Glutamatergic neuron (in vitro differentiated cells): ENCODE measurements at regions not wholly inside any gene's neighbourhood (a gene's known extent, or its start where the extent isn't known, plus 50 kb on each side); places are given as distances from the start of the nearest gene placed in this dataset.

ENCODE experiments used
- DNase-seq: peaks from one replicate; pipeline ENCODE4 v3.0.0; 2022
- H3K27ac Mint-ChIP-seq: one replicate; pipeline ENCODE4 v1.8.0; 2020; ENCODE audit warnings: mild to moderate bottlenecking, mixed read lengths, inconsistent platforms; ENCODE audit not compliant: unreplicated experiment
- H3K27me3 Mint-ChIP-seq: one replicate; pipeline ENCODE4 v1.8.0; 2020; ENCODE audit warnings: mild to moderate bottlenecking, moderate library complexity, mixed read lengths, inconsistent platforms; ENCODE audit not compliant: unreplicated experiment
- H3K36me3 Mint-ChIP-seq: one replicate; pipeline ENCODE4 v1.8.0; 2020; ENCODE audit warnings: mild to moderate bottlenecking, mixed read lengths, inconsistent platforms; ENCODE audit not compliant: unreplicated experiment
- H3K4me1 Mint-ChIP-seq: one replicate; pipeline ENCODE4 v1.8.0; 2020; ENCODE audit warnings: mild to moderate bottlenecking, low read depth, mixed read lengths, inconsistent platforms; ENCODE audit not compliant: unreplicated experiment
- H3K4me3 Mint-ChIP-seq: one replicate; pipeline ENCODE4 v1.8.0; 2020; ENCODE audit warnings: mild to moderate bottlenecking, mixed read lengths, inconsistent platforms; ENCODE audit not compliant: unreplicated experiment
- H3K9me3 Mint-ChIP-seq: one replicate; pipeline ENCODE4 v1.8.0; 2020; ENCODE audit warnings: mild to moderate bottlenecking, moderate library complexity, mixed read lengths, inconsistent platforms; ENCODE audit not compliant: unreplicated experiment
- CTCF ChIP-seq: fragments of 200-600 bp; sonication (generic); IDR thresholded peaks from one replicate; pipeline ENCODE4 v1.5.0; 2021; ENCODE audit not compliant: partially characterized antibody, unreplicated experiment

DNA sequence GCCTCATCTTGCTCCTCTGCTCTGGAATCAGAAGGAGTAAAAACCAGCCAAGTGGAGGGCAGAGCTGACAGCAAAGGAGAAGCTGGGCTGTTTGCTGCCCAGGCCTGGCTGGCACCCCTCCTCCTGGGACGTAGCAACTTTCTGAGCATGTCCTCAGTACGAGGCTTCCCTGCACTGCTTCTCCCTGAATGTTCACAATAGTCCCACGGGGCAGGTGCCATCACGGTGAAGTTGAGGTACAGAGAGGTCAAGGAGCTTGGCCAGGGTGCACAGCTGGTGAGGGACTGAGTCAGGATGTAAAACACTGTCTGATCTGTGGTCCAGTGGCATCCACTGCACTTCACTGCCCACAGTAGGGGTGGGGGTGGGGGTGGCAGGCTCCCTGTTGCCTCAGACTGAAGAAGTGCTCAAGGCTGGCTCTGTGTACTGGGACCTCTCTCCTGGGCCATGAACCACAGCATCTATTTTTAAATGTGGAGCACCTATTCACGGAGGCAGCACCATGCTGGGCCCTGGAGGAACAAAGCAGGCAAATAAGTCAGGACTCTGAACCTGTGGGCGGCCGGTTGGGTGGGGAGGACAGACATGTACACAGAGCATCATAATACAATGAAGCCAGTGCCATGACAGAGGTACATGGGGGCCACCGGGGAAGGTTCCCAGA, 369.5 kb downstream of the SEC14L1 start:
- Mint-ChIP-seq H3K27me3 (peaks cover 3% of the 10 kb centered on the region), H3K4me3 (no peak overlapping the region), H3K4me1 (no peaks in the 10 kb centered on the region), H3K27ac (no peak overlapping the region), H3K36me3 (peaks cover 18% of the 10 kb centered on the region), H3K9me3 (no peaks in the 10 kb centered on the region)
- TF ChIP-seq CTCF, result no peak
- no peak for DNase-seq

DNA sequence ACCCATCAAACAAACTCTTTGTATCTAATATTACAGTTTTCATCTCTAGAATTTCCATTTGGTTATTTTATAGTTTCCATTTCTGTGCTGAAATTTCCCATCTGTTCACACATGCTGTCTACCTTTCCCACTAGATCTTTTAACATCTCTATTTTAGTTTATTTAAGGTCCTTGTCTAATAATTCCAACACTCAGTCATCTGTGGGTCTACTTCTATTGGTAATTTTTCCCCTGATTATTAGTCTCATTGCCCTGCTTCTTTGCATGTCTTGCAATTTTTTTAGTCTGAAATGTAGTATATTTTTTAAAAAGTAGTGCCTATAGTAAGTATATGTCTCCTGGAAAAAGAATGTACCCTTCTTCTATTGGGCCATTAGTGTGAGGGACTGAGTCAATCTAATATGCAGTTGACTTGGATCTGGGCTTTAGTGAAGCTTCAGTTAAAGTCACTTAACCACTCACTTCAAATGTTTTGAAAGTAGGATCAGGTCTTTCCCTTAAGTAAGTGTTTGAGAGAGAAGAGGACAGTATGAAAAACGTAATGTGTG, 370.8 kb downstream of the SEC14L1 start:
- Mint-ChIP-seq H3K27ac (no peak overlapping the region), H3K9me3 (no peaks in the 10 kb centered on the region), H3K27me3 (peaks cover 3% of the 10 kb centered on the region), H3K36me3 (peaks cover 18% of the 10 kb centered on the region), H3K4me3 (no peak overlapping the region), H3K4me1 (no peaks in the 10 kb centered on the region)
- DNase-seq, result no peak
- no peak for TF ChIP-seq CTCF

- no peak overlapping the region for H3K27ac Mint-ChIP-seq
- H3K36me3 Mint-ChIP-seq, result peaks cover 18% of the 10 kb centered on the region
- no peak overlapping the region for H3K4me3 Mint-ChIP-seq
- H3K4me1 Mint-ChIP-seq, result no peaks in the 10 kb centered on the region
- TF ChIP-seq CTCF, result no peak
- no peaks in the 10 kb centered on the region for H3K27me3 Mint-ChIP-seq
- H3K9me3 Mint-ChIP-seq, result no peaks in the 10 kb centered on the region
- DNase-seq, result no peak
Measured at GRCh38 chr17:77512062-77512946, 371.5 kb downstream of the SEC14L1 start.

GRCh38 chr17:77513045-77513444, 372.3 kb downstream of the SEC14L1 start:
- Mint-ChIP-seq H3K36me3 (peaks cover 18% of the 10 kb centered on the region), H3K4me3 (no peak overlapping the region), H3K27me3 (no peaks in the 10 kb centered on the region), H3K9me3 (no peaks in the 10 kb centered on the region), H3K27ac (no peak overlapping the region), H3K4me1 (no peaks in the 10 kb centered on the region)
- TF ChIP-seq CTCF, result no peak
- no peak for DNase-seq

GRCh38 chr17:77515227-77515626, 374.5 kb downstream of the SEC14L1 start:
- no peaks in the 10 kb centered on the region for H3K9me3 Mint-ChIP-seq
- DNase-seq, result no peak

More at GRCh38 chr17:77515227-77515626, 374.5 kb downstream of the SEC14L1 start:
- no peaks in the 10 kb centered on the region for H3K4me1 Mint-ChIP-seq
- no peak overlapping the region for H3K4me3 Mint-ChIP-seq
- H3K27ac Mint-ChIP-seq, result no peak overlapping the region
- H3K36me3 Mint-ChIP-seq, result peaks cover 18% of the 10 kb centered on the region
- H3K27me3 Mint-ChIP-seq, result peaks cover 2% of the 10 kb centered on the region
- no peak for TF ChIP-seq CTCF
